SJCRH30 (cell line): ENCODE measurements at regions not wholly inside any gene's neighbourhood (a gene's known extent, or its start where the extent isn't known, plus 50 kb on each side); places are given as distances from the start of the nearest gene placed in this dataset.
A peak's percentile ranks its signal among the peaks of the same experiment; 100 is the strongest.

ENCODE experiments used
- DNase-seq, 2 experiments: peaks; one replicate each; pipeline ENCODE4 v3.0.0-alpha.2; 2015 to 2020
- H3K27ac ChIP-seq: fragments of 250-450 bp; sonication (Bioruptor Pico); 2 replicates; pipeline ENCODE4 v1.5.1; 2020; ENCODE audit warnings: mild to moderate bottlenecking, moderate library complexity
- H3K27me3 ChIP-seq: fragments of 250-450 bp; sonication (Bioruptor Pico); 2 replicates; pipeline ENCODE4 v1.5.1; 2020; ENCODE audit warnings: mild to moderate bottlenecking, moderate library complexity
- H3K36me3 ChIP-seq: fragments of 250-450 bp; sonication (Bioruptor Pico); 2 replicates; pipeline ENCODE4 v1.5.1; 2020; ENCODE audit warnings: mild to moderate bottlenecking, moderate library complexity
- H3K4me1 ChIP-seq: fragments of 250-450 bp; sonication (Bioruptor Pico); 2 replicates; pipeline ENCODE4 v1.5.1; 2020; ENCODE audit warnings: mild to moderate bottlenecking, moderate library complexity
- H3K4me3 ChIP-seq: fragments of 250-450 bp; sonication (Bioruptor Pico); 2 replicates; pipeline ENCODE4 v1.5.1; 2020; ENCODE audit warnings: mild to moderate bottlenecking, moderate library complexity
- H3K9me3 ChIP-seq: fragments of 250-450 bp; sonication (Bioruptor Pico); replicated peaks from 2 replicates; pipeline ENCODE4 v1.5.1; 2020; ENCODE audit warnings: mild to moderate bottlenecking, moderate library complexity

DNA sequence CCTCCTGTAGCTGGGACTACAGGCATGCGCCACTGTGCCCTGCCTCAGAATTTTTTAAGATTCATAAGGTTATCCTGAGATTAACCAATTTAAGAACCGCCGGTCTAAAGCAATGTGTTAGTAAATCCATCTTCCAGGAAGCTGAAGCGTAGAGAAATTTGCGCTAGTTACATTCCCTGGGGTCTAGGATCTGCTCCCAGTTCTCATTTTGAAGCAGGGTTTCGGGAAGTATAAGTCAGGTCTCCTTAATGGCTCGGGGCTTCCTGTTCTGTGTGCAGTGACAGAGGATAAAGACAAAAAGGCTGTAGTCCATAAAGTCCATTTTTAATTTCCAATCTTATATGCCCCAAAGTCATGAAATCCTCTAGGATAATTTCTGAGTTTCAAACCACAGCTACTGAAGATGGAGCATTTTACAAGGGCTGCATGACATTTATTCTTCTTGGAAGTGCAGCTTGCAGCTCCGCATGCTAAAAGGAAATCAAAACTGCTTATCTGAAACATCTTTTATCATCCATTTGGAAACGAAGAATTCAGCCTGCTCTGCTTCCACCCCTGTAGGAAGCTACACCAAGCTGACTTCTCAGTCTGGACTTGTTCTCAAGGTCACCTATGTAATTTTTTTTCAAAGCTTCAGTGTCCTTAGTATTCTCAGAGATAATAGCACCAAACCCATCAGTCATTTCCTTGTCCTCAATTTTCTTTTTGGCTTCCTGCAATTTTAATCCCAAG, 326.1 kb downstream of the PRL start:
- Histone ChIP-seq H3K27ac (no peak overlapping the region), H3K4me3 (no peak overlapping the region), H3K9me3 (no peaks in the 10 kb centered on the region)

DNA sequence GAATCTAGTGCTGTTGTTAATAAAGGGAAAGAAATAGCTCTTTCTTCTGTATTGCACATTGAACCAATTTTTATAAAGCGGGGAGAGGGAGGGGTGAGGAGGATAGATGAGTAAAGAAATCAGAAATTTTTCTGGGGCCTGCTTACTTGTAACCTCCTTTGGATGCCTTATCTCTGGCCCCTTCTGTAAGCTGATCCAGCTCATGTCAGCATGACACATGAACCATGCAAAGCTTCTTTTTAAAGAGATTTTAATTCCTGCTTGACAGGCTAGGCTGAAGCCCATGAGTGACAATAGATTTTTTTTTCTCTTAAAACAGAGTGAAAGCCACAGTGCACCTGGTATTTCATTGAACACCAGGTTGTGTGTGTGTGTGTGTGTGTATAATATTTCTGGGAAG, 325.3 kb downstream of the PRL start:
- no peak for DNase-seq
- H3K27ac ChIP-seq: no peak overlapping the region
- no peaks in the 10 kb centered on the region for H3K36me3 ChIP-seq
- peaks cover 10% of the 10 kb centered on the region for H3K4me1 ChIP-seq
- H3K9me3 ChIP-seq: no peaks in the 10 kb centered on the region
- no peaks in the 10 kb centered on the region for H3K27me3 ChIP-seq
- no peak overlapping the region for H3K4me3 ChIP-seq

More for the DNA sequence above, 326.1 kb downstream of the PRL start:
- Histone ChIP-seq H3K36me3 (no peaks in the 10 kb centered on the region), H3K27me3 (no peaks in the 10 kb centered on the region), H3K4me1 (peaks cover 10% of the 10 kb centered on the region)
- DNase-seq: no peak

GRCh38 chr6:21972516-21972915, 324.3 kb downstream of the PRL start:
- H3K27me3 ChIP-seq: no peaks in the 10 kb centered on the region
- no peaks in the 10 kb centered on the region for H3K9me3 ChIP-seq
- H3K4me1 ChIP-seq: peaks cover 10% of the 10 kb centered on the region
- no peaks in the 10 kb centered on the region for H3K36me3 ChIP-seq
- no peak overlapping the region for H3K4me3 ChIP-seq
- no peak for DNase-seq
- H3K27ac ChIP-seq: no peak overlapping the region

DNA sequence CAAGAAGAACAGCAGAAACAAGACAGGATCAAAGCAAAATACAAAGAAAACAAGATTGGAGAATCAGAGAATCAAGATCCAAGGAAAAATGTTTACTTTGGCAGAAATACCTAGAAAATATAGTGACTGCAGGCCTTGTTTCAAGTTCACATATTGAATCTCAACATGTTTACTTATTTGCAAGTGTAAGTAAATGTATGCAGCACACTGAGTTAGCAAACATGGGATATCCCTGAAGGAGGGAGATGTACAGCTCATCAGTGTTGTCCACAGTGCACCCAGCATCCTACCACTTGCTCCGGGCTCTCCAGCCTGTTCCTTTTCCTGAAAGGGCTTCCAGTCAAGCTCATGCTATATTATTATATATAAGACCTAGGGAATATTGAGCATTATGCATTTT, 319.5 kb downstream of the PRL start:
- Histone ChIP-seq H3K27ac (no peak overlapping the region), H3K4me1 (no peaks in the 10 kb centered on the region), H3K27me3 (no peaks in the 10 kb centered on the region), H3K36me3 (no peaks in the 10 kb centered on the region), H3K9me3 (no peaks in the 10 kb centered on the region), H3K4me3 (no peak overlapping the region)
- DNase-seq: no peak

- H3K27me3 ChIP-seq: no peaks in the 10 kb centered on the region
These were observed 315.5 kb downstream of the PRL start for GRCh38 chr6:21981235-21981833.

DNA sequence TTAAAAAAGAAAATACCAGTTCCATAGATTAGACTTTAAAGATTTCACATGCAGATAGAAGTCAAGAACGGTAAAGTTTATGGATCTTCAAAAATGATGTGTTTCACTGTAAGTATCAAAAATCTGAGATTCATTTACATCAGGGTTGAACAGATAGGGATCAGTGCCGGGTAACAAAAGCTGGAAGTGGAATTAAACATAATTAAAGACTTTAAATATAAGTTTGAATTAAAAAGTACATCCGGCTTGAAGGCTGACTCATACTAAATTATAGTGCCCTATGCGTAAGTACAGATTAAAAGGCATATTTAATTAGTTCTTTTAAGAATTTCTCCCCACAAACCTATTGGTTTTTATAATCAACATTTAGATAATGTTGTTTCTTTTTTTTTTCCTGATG, 312.7 kb downstream of the PRL start:
- Histone ChIP-seq H3K4me1 (peaks cover 17% of the 10 kb centered on the region), H3K27me3 (no peaks in the 10 kb centered on the region), H3K27ac (no peak overlapping the region), H3K9me3 (no peaks in the 10 kb centered on the region), H3K36me3 (no peaks in the 10 kb centered on the region), H3K4me3 (no peak overlapping the region)
- DNase-seq: no peak

More at GRCh38 chr6:21981235-21981833, 315.5 kb downstream of the PRL start:
- Histone ChIP-seq H3K4me1 (peaks cover 6% of the 10 kb centered on the region; the same call in 1 of the 2 replicates), H3K9me3 (no peaks in the 10 kb centered on the region), H3K27ac (no peak overlapping the region), H3K4me3 (no peak overlapping the region), H3K36me3 (no peaks in the 10 kb centered on the region)
- DNase-seq: no peak

DNA sequence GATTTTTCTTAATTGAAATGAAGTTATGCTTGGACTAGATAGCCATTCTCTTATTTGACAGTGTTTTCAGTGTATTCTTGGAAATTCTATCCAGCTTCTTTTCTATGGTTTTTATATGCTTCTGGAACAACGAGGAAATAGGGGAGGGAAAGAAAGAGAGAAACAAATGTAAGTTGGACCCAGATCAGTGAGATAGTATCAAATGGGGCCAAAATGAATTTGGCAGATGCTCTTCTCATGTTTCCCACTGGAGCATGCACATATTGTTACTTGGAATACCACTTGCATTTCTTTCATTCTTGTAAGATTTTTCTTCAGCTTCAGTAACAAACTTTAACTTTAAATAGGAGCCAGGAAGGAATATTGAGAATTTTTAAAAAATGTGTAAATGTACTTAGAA, 312.3 kb downstream of the PRL start:
- no peaks in the 10 kb centered on the region for H3K36me3 ChIP-seq
- no peak for DNase-seq
- H3K27me3 ChIP-seq: no peaks in the 10 kb centered on the region
- peaks cover 17% of the 10 kb centered on the region for H3K4me1 ChIP-seq
- H3K4me3 ChIP-seq: no peak overlapping the region
- no peak overlapping the region for H3K27ac ChIP-seq
- no peaks in the 10 kb centered on the region for H3K9me3 ChIP-seq

GRCh38 chr6:21985904-21986303, 310.9 kb downstream of the PRL start:
- H3K27ac ChIP-seq: no peak overlapping the region
- H3K4me1 ChIP-seq: peaks cover 17% of the 10 kb centered on the region
- H3K4me3 ChIP-seq: no peak overlapping the region
- DNase-seq: no peak
- H3K36me3 ChIP-seq: no peaks in the 10 kb centered on the region
- no peaks in the 10 kb centered on the region for H3K27me3 ChIP-seq
- no peaks in the 10 kb centered on the region for H3K9me3 ChIP-seq

DNA sequence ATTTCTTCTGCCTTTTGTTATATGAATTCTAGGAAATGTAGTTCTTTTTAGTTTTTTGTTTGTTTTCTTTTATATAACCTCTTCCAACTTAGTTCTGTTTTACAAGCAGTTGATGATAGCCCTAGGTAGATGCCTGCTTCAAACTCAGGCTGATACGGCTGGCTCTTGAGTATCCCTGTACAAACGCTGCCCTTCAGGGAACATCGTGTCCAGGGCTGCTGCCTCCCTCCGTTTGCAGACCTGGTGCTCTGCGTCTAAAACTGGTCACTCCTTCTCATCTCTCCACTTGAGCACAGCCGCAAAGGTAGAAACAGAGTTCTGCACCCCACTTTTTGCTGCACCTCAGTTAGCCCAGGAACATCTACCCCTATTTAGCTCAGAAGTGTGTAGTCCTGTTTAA, 310.1 kb downstream of the PRL start:
- Histone ChIP-seq H3K27me3 (no peaks in the 10 kb centered on the region), H3K9me3 (no peaks in the 10 kb centered on the region), H3K36me3 (no peaks in the 10 kb centered on the region), H3K27ac (peak overlapping the region; percentile 60; the same call in 1 of the 2 replicates), H3K4me3 (no peak overlapping the region; the same call in 1 of the 2 replicates), H3K4me1 (peaks cover 17% of the 10 kb centered on the region)
- DNase-seq: peak in 1 of 2 experiments; percentile 7

DNA sequence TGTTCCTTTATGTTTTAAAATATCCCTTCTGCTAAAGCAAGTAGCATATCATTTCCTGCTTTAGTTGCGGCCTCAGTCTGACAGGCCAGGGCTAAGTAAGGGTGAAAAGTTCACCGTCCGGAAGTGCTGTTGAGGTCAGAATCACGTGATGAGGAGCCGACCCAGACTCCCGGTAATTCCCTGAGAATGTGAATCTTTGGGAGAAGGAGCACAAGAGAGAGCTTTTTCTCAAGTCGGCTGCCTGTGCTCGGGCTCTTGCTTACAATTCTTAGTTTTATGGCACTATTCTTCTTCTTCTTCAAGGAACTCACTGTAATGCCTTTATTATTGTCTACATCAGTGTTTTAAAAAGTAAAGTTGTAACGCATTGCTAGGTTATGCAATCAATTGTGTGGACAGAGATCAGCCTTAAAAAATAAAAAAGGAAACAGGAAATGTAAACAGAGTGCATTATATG, 309.3 kb downstream of the PRL start:
- peak; percentile 78 to 87 for DNase-seq
- H3K36me3 ChIP-seq: no peaks in the 10 kb centered on the region
- H3K9me3 ChIP-seq: no peaks in the 10 kb centered on the region
- H3K27me3 ChIP-seq: no peaks in the 10 kb centered on the region
- peak overlapping the region; percentile 60 for H3K27ac ChIP-seq
- H3K4me3 ChIP-seq: peak overlapping the region; percentile 36
- H3K4me1 ChIP-seq: peaks cover 21% of the 10 kb centered on the region

DNA sequence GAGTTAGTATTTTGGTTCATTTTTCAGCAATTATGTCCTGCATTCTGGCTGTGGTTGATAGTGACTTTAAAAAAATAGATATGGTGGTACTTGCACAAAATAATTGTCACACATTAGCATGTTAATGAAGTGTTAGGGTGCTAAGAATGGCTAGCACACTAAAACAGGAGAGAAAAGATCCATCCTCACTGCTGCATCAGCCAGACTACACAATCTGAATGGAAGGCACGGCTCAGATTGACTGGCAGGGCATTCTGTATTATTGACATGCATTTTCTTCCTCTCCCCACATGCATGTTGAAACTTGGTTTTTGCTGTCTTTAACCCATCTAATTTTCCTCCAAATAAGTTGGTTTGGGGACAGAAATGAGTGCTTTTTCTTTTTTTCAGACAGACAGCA, 306.3 kb downstream of the PRL start:
- no peaks in the 10 kb centered on the region for H3K27me3 ChIP-seq
- no peaks in the 10 kb centered on the region for H3K36me3 ChIP-seq
- peaks cover 15% of the 10 kb centered on the region for H3K4me1 ChIP-seq
- H3K27ac ChIP-seq: no peak overlapping the region
- H3K4me3 ChIP-seq: no peak overlapping the region
- H3K9me3 ChIP-seq: no peaks in the 10 kb centered on the region
- DNase-seq: no peak

- H3K27me3 ChIP-seq: no peaks in the 10 kb centered on the region
- no peak overlapping the region for H3K4me3 ChIP-seq
- DNase-seq: peak; percentile 15 to 39
- H3K9me3 ChIP-seq: no peaks in the 10 kb centered on the region
- H3K27ac ChIP-seq: no peak overlapping the region
- H3K36me3 ChIP-seq: no peaks in the 10 kb centered on the region
- peaks cover 22% of the 10 kb centered on the region for H3K4me1 ChIP-seq
These were observed 304.5 kb downstream of the PRL start for GRCh38 chr6:21992178-21992967.

GRCh38 chr6:21993841-21994240, 303.0 kb downstream of the PRL start:
- Histone ChIP-seq H3K9me3 (no peaks in the 10 kb centered on the region), H3K4me3 (no peak overlapping the region), H3K4me1 (peaks cover 29% of the 10 kb centered on the region), H3K27ac (no peak overlapping the region), H3K27me3 (no peaks in the 10 kb centered on the region), H3K36me3 (no peaks in the 10 kb centered on the region)
- no peak for DNase-seq

DNA sequence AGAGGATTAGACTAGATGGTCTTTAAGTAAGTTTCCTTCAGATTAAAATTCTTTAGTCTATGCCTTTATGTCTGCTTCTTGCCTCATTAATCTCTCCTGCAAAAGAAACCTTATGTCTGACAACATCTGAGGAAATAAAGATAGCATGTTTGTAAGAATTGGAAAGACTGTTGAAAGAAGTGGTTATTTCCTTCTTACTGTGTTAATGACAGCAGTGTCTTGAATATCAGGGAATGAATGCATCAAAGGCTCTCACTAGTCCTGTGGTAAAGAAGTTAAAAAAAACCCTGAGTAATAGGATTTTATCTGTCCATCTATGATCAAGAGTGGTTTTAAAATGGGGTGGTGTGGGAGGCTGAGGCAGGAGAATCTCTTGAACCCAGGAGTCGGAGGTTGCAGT, 302.0 kb downstream of the PRL start:
- Histone ChIP-seq H3K27me3 (no peaks in the 10 kb centered on the region), H3K27ac (no peak overlapping the region), H3K4me1 (peaks cover 38% of the 10 kb centered on the region), H3K36me3 (no peaks in the 10 kb centered on the region), H3K9me3 (no peaks in the 10 kb centered on the region), H3K4me3 (no peak overlapping the region)
- DNase-seq: no peak

DNA sequence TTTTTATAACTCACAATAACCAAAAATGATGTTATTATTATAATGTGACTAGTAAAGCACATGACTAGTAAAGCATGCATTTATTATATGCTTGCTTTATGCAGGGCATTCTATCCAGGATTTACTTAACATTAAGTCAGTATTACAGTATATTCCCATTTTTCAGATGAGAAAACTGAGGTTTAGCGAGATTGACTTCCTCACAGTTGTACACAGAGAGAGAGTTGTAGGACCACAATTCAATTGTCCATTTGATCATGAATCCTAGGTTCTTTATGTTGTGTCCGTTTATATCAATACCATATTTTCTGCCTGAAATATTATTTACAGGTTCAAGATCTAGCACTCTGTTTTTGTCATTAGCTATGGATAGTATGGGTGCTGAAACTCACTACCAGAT, 301.5 kb downstream of the PRL start:
- H3K9me3 ChIP-seq: no peaks in the 10 kb centered on the region
- H3K27me3 ChIP-seq: no peaks in the 10 kb centered on the region
- H3K4me3 ChIP-seq: no peak overlapping the region
- H3K27ac ChIP-seq: no peak overlapping the region
- DNase-seq: no peak
- peaks cover 43% of the 10 kb centered on the region for H3K4me1 ChIP-seq
- no peaks in the 10 kb centered on the region for H3K36me3 ChIP-seq
